CD4-positive, alpha-beta T cell treated with Interleukin-2 at 100 ng/mL for 4 hours (primary cell): ENCODE measurements at regions not wholly inside any gene's neighbourhood (a gene's known extent, or its start where the extent isn't known, plus 50 kb on each side); places are given as distances from the start of the nearest gene placed in this dataset.

Source experiments
- DNase-seq: peaks from one replicate; pipeline ENCODE4 v3.0.0-alpha.2; 2020; ENCODE audit warnings: low spot score

DNA sequence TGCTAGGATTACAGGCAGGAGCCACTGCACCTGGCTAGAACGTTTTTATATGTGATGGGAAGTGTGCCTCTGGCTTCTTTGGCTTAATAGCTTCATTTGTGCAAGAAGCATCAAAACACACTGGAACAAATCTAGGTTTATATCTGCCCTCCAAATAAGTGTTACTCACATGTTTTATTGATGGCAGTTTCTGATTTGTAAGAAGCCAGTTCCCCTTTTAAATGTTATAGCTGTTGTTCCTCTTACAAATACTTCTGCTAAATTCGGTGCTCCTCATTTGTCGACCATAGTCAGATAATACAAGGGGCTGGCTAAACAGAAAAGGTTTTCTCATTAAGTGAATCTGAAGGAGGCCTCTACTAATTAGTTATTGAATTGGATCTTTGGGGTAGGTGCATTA lies 307.1 kb upstream of the SEMA6D start:
- DNase-seq = no peak

- no peak for DNase-seq
Measured at GRCh38 chr15:47411733-47412132, 305.6 kb upstream of the SEMA6D start.

GRCh38 chr15:47412136-47412535 lies 305.2 kb upstream of the SEMA6D start:
- DNase-seq = no peak

- no peak for DNase-seq
Measured at GRCh38 chr15:47412802-47413201, 304.5 kb upstream of the SEMA6D start.

DNA sequence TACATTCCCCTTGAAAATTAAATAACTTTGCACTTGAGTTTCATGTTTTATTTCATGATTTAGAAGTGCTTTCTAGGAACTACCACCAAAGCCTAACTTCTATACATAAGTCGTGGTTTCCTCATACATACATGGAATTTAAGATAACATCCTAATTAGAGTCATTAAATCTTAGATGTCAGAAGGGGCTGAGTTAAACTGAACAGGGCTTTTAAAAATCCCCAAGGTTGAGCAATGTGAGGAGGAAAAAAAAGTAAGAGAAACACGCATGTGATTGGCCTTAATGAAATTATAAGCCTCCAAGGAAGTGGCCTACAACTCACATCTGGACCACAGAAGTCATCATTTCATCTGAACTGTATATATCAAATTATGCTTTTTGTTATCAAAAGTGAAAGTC lies 303.1 kb upstream of the SEMA6D start:
- DNase-seq = no peak

DNA sequence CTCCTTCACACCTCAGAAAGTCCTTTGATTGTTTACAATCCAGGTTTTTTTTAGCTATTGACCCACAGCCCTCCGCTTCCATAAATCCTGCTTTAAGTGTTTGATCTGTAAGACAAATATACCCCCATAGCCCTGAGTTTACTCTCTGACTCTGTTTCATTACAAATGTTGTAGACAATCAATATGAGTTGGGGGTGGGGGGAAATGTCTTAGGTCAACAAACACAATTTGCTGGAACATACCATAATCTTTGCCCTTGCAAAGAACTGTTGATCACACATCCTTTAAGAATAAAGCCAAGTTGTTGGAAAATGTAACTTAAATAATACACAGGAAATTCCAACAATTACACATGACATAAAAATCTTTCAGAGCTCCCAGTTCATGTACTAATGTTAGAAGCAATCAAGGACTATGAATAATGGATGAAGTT lies 301.8 kb upstream of the SEMA6D start:
- no peak for DNase-seq

DNA sequence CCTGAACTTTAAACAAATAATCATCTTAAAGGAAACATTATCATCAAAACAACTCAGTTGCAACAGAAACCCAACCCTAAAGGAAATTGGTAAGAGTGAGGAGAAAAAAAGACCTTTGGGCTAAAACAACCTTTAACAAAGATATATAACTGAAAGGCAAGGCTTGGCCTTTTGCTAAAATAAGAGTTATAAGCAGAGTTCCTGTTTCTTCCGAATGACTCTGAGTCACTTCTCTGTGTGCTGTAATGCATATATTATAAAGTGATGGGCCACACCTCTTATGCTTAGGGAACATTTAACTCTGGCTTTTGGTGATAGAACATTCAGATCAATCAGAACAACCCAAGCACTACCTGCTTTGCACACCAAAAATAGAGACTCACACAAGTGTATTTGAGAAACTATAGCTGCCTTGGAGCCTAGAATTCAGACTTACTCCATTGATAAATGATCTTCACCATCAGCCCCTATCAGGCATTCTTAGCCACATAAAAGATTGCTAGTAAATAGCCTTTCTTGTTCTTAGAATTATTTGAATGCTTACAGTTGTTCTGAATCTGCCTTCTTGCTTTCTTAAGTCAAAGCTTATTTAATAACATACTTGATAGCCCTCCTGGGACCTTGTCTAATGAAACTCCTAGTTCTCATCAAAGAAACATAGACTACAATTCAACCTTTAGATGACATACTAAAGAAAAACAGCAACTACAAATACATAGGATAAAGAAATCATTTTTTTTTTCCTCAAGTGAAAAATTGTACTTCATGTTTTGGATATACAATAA lies 294.2 kb upstream of the SEMA6D start:
- no peak for DNase-seq

DNA sequence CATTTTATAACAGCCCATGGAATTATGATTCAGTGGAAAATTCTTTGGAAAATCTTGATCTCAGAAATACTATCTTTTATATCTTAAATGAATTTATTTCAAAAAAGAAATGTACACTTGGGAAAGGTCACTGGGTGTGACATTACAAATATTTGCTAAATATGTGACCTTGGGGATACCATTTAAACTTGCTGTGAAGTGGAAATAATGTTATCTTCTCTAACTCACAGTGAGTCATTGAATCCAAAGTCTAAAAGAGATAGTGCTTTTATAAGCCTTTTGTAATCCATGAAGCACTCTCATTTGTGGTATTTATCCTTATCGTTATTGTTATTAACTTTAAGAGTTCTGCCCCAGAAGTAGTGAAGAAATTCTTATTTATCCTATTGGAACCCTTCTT lies 289.8 kb upstream of the SEMA6D start:
- no peak for DNase-seq

GRCh38 chr15:47429376-47429775 lies 287.9 kb upstream of the SEMA6D start:
- DNase-seq = no peak

- no peak for DNase-seq
Measured at GRCh38 chr15:47431501-47431900, 285.8 kb upstream of the SEMA6D start.

GRCh38 chr15:47432826-47433225 lies 284.5 kb upstream of the SEMA6D start:
- no peak for DNase-seq

DNA sequence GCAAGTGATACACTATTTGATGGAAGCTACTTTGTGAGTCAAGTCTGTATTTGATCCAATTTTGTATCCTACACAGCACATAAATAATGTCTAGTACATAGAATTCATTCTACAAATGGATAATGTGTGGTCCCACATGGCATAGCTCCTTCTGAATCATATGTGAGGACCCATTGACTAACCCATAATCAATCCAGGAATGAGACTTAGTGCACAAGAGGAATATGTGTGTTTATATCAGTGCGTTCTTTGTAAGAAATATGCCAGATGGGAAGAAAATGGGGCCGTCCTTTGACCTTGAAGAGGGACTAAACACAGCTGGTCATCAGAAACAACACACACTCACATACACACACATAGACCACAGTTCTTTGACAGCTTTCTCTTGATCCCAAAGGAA lies 282.7 kb upstream of the SEMA6D start:
- no peak for DNase-seq

DNA sequence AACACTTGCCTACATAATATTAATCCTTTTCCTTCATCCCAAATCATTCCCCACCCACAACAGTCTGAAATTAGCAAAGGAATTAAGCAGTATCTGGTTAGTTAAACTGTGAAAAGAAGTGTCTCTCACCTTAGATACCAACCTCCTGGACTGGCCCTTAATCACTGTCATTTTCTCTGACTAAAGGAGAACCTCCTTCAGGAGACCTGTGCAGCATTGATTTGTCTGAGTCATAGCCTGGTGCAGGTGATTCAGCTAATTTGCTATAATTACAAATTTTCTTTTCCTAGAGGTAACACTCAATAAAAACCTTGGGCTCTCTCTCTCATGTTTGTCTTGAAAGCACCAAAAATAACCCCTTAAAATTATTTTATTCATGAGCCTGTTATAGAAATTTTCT lies 279.8 kb upstream of the SEMA6D start:
- DNase-seq = no peak

GRCh38 chr15:47439146-47440111 lies 277.9 kb upstream of the SEMA6D start:
- no peak for DNase-seq

DNA sequence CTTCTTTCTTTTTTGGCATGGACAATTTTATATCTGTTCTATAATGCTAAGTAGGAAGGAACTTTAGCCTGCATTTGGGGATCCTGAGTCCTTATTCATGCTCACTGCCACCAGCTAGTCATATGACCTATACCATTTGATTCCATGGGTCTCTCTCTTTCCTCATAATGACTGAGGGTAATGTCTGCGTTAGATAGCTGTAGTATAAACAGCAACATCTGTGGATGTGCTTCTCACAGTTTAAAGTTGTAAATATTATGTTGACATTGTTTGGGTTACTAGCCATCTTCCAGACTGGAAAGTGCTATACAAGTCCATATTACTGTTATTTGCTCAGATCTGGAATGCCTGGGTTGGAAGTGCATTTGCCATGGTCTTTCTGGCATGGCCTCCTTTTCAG lies 274.9 kb upstream of the SEMA6D start:
- no peak for DNase-seq

GRCh38 chr15:47443839-47444238 lies 273.5 kb upstream of the SEMA6D start:
- DNase-seq = no peak

DNA sequence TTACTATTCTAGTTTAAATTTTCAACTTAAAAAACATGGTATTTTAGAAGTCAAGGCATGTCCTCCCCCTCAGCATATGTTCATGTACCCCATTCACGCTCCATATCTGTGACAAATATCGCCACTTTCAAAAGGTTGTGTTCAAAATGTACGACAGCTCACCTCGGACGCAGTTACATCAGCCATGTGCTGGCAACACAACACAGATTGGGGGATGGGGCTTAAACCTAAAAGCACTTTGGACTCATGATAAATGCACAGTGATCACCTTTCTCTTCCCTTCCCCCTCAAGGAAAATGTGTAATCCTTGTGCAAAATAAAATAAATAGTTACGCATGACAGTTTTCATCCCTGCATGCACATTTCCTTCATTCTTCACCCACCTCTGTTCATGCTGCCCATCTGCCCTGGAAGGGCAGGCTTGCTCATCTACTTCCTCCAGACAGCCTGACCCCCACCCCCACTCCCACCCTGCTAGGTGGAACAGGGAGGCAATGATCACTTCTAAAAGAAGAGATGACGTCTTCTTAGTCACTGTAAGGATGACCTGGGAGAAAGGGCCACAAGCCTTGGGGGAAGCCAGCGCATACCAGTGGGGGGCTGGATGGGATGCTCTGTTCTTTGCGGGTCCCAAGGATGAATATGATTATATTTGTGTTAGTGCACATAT lies 271.4 kb upstream of the SEMA6D start:
- DNase-seq = no peak

- DNase-seq = no peak
Measured at GRCh38 chr15:47460795-47461573, 256.3 kb upstream of the SEMA6D start.

- DNase-seq = no peak
Measured at GRCh38 chr15:47461652-47462141, 255.6 kb upstream of the SEMA6D start.

GRCh38 chr15:47466357-47466756 lies 250.9 kb upstream of the SEMA6D start:
- DNase-seq = no peak

GRCh38 chr15:47470983-47471382 lies 246.3 kb upstream of the SEMA6D start:
- DNase-seq = no peak
